Vagina (tissue), 2 donors: ENCODE measurements at regions not wholly inside any gene's neighbourhood (a gene's known extent, or its start where the extent isn't known, plus 50 kb on each side); places are given as distances from the start of the nearest gene placed in this dataset.

Experiments
- CTCF ChIP-seq, 3 experiments: fragments of 450-650 bp in 2 of 3; fragments of 200-600 bp in 1 of 3; sonication (generic) in 1 of 3; IDR thresholded peaks; one replicate each; pipeline ENCODE4 v1.5.1; 2017 to 2019; ENCODE audit warnings: antibody characterized with exemption in 3 of 3, mild to moderate bottlenecking in 2 of 3, moderate library complexity in 2 of 3
- POLR2A ChIP-seq, 2 donors: fragments of 450-650 bp; IDR thresholded peaks; one replicate each; pipeline ENCODE4 v1.6.1; 2017; ENCODE audit warnings: antibody characterized with exemption in 2 of 2, mild to moderate bottlenecking in 2 of 2, moderate library complexity in 2 of 2
- POLR2AphosphoS5 ChIP-seq, 2 donors: sonication (generic); formaldehyde crosslinking; IDR thresholded peaks; one replicate each; pipeline ENCODE4 v1.9.0; 2017; ENCODE audit warnings: antibody characterized with exemption in 2 of 2, mild to moderate bottlenecking in 2 of 2, low read depth in 1 of 2; ENCODE audit not compliant: insufficient read depth in 1 of 2

- TF ChIP-seq CTCF (IDR thresholded peaks at IDR 0.05) (no peak), POLR2A (IDR thresholded peaks at IDR 0.05) (no peak), POLR2AphosphoS5 (IDR thresholded peaks at IDR 0.05; ENCODE audit: insufficient read depth in 1 of 2, low read depth in 1 of 2) (no peak)
Measured at GRCh38 chr1:185397183-185397582, 80.1 kb upstream of the IVNS1ABP start.
